C1 segment of cervical spinal cord (tissue), 14 donors: ENCODE measurements at regions not wholly inside any gene's neighbourhood (a gene's known extent, or its start where the extent isn't known, plus 50 kb on each side); places are given as distances from the start of the nearest gene placed in this dataset.
"Not testable (repeated sequence)": the region's sequence is repeated elsewhere in the genome, so short reads cannot be mapped to it uniquely, and the experiment has no call there.

Experiments used
- DNase-seq, 14 donors: peaks; one replicate each; lab custom pipeline; 2025; lab: John Stamatoyannopoulos, UW

DNA sequence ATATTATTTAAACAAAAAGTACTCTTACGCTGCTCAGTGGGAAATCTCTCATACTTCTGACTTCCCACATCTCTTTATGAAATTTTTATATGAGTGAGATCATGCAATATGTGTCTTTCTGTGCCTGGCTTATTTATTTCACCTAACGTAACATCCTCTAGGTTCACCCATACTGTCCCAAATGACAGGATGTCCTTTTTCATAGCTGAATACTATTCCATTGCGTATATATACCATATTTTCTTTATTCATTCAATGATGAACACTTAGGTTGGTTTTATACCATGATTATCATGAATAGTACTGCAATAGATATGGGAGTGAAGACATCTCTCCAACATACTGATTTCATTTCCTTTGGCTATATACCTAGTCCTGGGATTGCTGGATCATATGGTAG lies 57.8 kb upstream of the TPP2 start:
- DNase-seq = no peak

- no peak for DNase-seq
Measured at GRCh38 chr13:102536695-102537485, 59.9 kb upstream of the TPP2 start.

DNA sequence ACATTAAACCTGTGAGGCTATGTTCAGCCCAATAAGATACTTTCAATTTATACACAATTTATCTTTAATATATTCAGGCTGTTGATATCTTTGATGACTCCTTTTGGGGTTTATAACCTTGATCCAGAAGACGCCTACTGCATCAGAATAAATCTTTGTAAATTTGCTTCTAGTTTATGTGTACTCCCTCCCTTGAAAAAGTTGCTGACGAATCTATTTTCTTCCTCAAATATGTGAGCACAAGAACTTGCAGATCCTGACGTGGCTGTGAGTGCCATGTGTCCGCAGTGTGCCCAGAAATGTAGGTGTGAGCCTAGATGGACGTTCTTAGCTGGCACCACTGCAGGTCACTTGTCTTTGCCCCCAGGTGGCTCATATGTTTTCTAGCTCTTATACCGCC lies 60.6 kb upstream of the TPP2 start:
- DNase-seq = no peak

DNA sequence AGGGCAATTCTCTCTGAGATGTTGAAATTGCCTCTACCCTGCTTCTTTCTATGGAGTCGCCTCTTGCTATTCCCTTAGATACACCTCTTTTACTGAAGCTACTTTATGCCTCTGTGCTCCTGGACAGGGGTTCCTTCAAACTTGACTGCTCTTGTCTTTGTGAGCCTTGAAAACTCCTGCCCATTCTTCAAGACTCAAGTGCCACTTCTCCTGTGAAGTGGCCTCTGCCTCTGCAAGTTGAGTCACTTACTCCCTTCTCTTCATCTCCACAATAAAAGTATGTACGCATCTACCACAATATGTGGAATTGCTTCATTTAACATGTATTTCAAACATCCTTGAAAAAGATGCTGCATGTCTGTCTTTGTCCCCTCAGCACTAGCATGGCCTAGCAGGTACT lies 66.0 kb upstream of the TPP2 start:
- no peak for DNase-seq

DNA sequence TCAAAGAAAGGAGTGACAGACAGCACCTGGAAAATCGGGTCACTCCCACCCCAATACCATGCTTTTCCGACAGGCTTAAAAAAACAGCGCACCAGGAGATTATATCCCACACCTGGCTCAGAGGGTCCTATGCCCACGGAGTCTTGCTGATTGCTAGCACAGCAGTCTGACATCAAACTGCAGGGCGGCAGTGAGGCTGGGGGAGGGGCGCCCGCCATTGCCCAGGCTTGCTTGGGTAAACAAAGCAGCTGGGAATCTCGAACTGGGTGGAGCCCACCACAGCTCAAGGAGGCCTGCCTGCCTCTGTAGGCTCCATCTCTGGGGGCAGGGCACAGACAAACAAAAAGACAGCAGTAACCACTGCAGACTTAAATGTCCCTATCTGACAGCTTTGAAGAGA lies 74.5 kb upstream of the TPP2 start:
- not testable (repeated sequence) for DNase-seq

DNA sequence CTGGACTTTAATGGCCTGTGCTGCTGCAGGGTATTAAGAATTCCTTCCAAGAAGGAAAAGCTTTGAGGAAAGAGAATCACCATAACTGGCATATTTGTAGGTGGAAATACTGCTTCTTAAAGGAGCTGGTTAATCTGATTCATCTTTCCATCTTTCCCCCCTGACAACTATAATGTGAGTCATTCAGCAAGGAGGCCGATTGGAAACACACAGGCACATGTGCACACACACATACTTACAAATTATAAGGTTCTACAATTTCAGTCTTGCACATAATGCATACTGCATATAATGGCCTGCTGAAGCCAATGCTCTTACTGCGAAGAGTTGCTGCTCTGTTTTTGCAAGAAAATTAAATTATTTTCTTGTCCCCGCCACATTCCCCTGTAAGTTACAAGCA lies 78.8 kb upstream of the TPP2 start:
- DNase-seq = no peak

GRCh38 chr13:102510072-102510471 lies 86.7 kb upstream of the TPP2 start:
- DNase-seq = no peak

GRCh38 chr13:102508411-102508810 lies 88.4 kb upstream of the TPP2 start:
- DNase-seq = no peak

GRCh38 chr13:102504002-102504401 lies 92.8 kb upstream of the TPP2 start:
- DNase-seq = no peak

- DNase-seq = no peak
Measured at GRCh38 chr13:102495663-102496062, 93.8 kb upstream of the FGF14 start.

DNA sequence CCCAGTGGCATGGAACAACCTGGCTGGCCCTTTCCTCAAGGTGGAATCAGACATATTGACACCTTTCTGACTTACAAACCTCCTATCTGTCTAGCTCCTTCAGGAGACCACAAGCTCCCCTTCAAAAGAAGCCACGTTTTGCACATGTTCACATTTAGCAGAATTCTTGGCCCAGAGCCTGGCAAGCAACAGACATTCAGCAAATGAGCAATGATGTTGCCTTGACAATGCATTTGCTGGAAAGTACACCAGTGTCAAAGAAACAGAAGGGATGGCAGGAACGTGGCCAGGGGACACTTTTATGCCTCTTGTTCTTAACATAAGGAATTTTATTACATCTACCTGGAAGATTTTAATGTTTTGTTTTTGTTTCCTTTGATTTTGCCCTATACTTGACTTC lies 85.5 kb upstream of the FGF14 start:
- peak in 1 of 14 donors; percentile 8 for DNase-seq

DNA sequence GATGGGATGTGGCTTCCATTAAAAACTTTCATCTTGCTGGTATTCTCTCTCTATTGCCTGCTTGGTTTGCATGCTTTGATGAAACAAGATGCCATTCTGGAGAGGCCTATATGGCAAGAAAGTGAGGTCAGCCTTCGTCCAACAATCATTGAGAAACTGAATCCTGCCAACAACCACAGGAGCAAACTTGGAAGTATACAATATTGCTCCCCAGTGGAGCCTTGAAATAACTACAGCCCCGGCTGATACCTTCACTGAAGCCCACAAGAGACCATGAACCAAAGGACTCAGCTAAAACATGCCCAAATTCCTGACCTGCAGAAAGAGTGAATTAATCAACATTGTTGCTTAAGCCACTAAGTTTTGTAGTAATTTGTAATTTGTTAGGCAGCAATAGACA lies 82.5 kb upstream of the FGF14 start:
- no peak for DNase-seq

GRCh38 chr13:102472650-102473049 lies 70.8 kb upstream of the FGF14 start:
- DNase-seq = no peak

DNA sequence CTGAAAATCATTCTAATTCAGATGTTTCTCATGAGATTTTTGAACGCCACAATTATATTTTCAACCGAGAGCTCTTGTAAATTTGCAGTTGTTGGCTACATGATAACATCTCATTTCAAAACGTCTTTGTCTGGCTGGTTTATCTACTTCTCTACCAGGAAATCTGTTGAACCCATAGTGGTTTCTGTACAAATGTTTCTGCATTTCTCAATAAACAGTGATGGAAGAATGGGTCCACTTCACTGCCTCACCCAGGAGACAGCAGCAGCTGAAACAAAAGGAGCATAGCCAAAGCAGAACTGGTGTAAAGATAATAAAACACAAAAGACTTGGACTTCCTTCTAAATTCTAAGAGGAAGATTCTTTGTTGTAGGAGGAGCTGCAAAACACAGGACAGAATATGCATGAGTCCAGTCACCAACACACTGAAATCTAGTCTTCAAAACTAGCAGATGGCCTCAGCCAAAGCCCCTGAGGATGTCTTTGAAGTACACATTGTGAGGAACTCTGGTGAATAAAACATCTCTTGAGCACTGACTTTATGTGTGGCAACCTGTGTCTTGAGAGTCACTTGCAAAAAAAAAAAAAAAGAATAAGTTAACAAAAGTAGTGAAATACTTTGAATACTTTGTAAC lies 68.6 kb upstream of the FGF14 start:
- DNase-seq = no peak

DNA sequence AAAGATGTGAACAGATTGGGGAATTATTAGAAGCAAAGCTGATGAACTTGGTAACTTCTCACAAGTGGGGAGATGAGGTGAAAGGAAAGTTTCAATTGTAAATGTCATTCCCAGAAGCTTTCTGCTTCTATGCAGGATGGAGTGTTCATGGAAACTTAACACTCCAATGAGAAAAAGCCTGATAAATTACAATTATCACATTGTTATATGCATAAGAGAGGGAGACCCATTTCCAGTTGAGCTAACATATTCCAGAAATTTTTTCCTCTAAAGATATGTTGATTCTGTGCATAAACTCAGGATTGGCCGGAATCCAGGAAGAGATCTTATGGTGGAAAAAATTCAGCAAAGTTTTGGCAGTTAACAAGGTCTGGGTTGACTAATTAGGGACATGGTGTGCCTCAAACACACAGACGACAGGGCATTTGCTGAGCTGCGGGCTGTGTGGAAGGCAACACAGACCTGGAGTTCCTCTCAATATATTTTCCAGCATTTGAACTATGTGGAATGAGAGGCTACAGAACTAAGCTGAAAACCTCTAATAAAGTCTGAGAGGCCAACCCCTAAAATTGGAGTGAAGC lies 64.9 kb upstream of the FGF14 start:
- DNase-seq = no peak

- no peak for DNase-seq
Measured at GRCh38 chr13:102462570-102462969, 60.7 kb upstream of the FGF14 start.

GRCh38 chr13:102461302-102461701 lies 59.5 kb upstream of the FGF14 start:
- DNase-seq = no peak

DNA sequence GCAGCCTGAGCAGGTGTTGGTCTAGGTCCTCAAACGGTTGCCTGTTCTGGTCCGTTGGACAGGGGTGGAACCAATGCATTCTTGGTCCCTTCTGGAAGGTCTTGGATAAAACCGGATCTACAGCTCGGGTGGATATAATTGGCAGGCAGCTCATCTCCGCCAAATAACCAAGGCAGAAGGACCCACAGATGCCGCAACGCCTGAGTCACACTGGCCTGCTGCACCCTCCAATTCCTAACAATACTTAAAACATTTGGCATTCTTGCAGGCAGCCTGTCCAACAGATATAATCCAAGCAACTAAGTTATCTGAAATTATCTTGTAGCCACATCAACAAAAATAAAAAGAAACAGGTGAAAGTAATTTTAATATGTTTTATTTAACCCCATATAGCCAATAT lies 59.0 kb upstream of the FGF14 start:
- DNase-seq = no peak

- no peak for DNase-seq
Measured at GRCh38 chr13:102452836-102453235, 51.0 kb upstream of the FGF14 start.
